Fibroblast of lung (primary cell): ENCODE measurements at regions not wholly inside any gene's neighbourhood (a gene's known extent, or its start where the extent isn't known, plus 50 kb on each side); places are given as distances from the start of the nearest gene placed in this dataset.
"Not testable (repeated sequence)": the region's sequence is repeated elsewhere in the genome, so short reads cannot be mapped to it uniquely, and the experiment has no call there.

Source experiments
- DNase-seq, 2 donors: peaks; one replicate each; pipeline versions ENCODE4 v3.0.0 to v3.0.0-alpha.2; 2010; ENCODE audit warnings: low read depth in 2 of 2
- H2AFZ ChIP-seq: 2 replicates; pipeline ENCODE4 v1.5.1; 2012; ENCODE audit warnings: low read length, control low read depth, inconsistent platforms
- H3K27ac ChIP-seq: 2 replicates; pipeline ENCODE4 v1.5.1; 2011; ENCODE audit warnings: low read length, control low read depth; ENCODE audit not compliant: insufficient read depth
- H3K27me3 ChIP-seq: 2 replicates; pipeline ENCODE4 v1.5.1; 2011; ENCODE audit warnings: mild to moderate bottlenecking, low read length; ENCODE audit not compliant: control insufficient read depth, insufficient read depth
- H3K36me3 ChIP-seq: 2 replicates; pipeline ENCODE4 v1.5.1; 2011; ENCODE audit warnings: low read length; ENCODE audit not compliant: control insufficient read depth, insufficient read depth
- H3K4me1 ChIP-seq: 2 replicates; pipeline ENCODE4 v1.5.1; 2011; ENCODE audit warnings: low read length; ENCODE audit not compliant: control insufficient read depth, insufficient read depth; ENCODE audit errors: extremely low read depth
- H3K4me2 ChIP-seq: 2 replicates; pipeline ENCODE4 v1.5.1; 2011; ENCODE audit warnings: low read length, control low read depth; ENCODE audit not compliant: insufficient read depth; ENCODE audit errors: extremely low read depth
- H3K4me3 ChIP-seq, 4 experiments: fragments of 200-600 bp in 1 of 4; sonication (generic) in 1 of 4; replicated peaks in 1 of 4; 2 replicates each; pipeline ENCODE4 v1.5.1; 2011 to 2016; ENCODE audit warnings: low read length in 4 of 4, low read depth in 3 of 4, mild to moderate bottlenecking in 3 of 4, control low read depth in 2 of 4, inconsistent platforms in 1 of 4, mixed read lengths in 1 of 4; ENCODE audit not compliant: insufficient read depth in 1 of 4; ENCODE audit errors: control extremely low read depth in 1 of 4
- H3K79me2 ChIP-seq: 2 replicates; pipeline ENCODE4 v1.5.1; 2012; ENCODE audit warnings: mild to moderate bottlenecking, low read length, inconsistent platforms; ENCODE audit not compliant: control insufficient read depth, insufficient read depth
- H3K9ac ChIP-seq: 2 replicates; pipeline ENCODE4 v1.5.1; 2011; ENCODE audit warnings: mild to moderate bottlenecking, low read length, control low read depth; ENCODE audit not compliant: insufficient read depth
- H3K9me3 ChIP-seq: 2 replicates; pipeline ENCODE4 v1.5.1; 2012; ENCODE audit warnings: low read depth, low read length; ENCODE audit not compliant: control insufficient read depth, insufficient read depth
- H4K20me1 ChIP-seq: 2 replicates; pipeline ENCODE4 v1.5.1; 2011; ENCODE audit warnings: low read length; ENCODE audit not compliant: control insufficient read depth, insufficient read depth; ENCODE audit errors: extremely low read depth
- CTCF ChIP-seq, 2 donors: IDR thresholded peaks in 1 of 2; conservative IDR thresholded peaks in 1 of 2; 1 replicate in 1 of 2; 2 replicates in 1 of 2; pipeline ENCODE4 v1.5.1; 2011 to 2012; ENCODE audit warnings: low read length in 2 of 2, control low read depth in 1 of 2, inconsistent platforms in 1 of 2, low read depth in 1 of 2, mild to moderate bottlenecking in 1 of 2
- EZH2 ChIP-seq: IDR thresholded peaks from 2 replicates; pipeline ENCODE4 v1.5.1; 2012; ENCODE audit warnings: low read length, control low read depth, mild to moderate bottlenecking; ENCODE audit errors: missing control alignments

GRCh38 chr20:23294166-23294565 is 56.4 kb upstream of the NXT1 start:
- Histone ChIP-seq H3K4me1 (no peaks in the 10 kb centered on the region), H3K4me3 (no peak overlapping the region), H4K20me1 (no peaks in the 10 kb centered on the region), H3K9me3 (no peaks in the 10 kb centered on the region), H3K27ac (no peak overlapping the region), H2AFZ (no peak overlapping the region), H3K36me3 (no peaks in the 10 kb centered on the region), H3K27me3 (no peaks in the 10 kb centered on the region), H3K79me2 (no peaks in the 10 kb centered on the region), H3K4me2 (no peak overlapping the region), H3K9ac (no peak overlapping the region)
- no peak for TF ChIP-seq EZH2
- no peak for TF ChIP-seq CTCF (conservative IDR thresholded peaks at IDR 0.05 in 1 of 2, IDR thresholded peaks at IDR 0.05 in 1 of 2; ENCODE audit: low read depth in 1 of 2, low read length in 2 of 2)
- no peak for DNase-seq

GRCh38 chr20:23293689-23294088 is 56.9 kb upstream of the NXT1 start:
- H3K79me2 ChIP-seq, result no peaks in the 10 kb centered on the region
- no peak overlapping the region for H3K4me2 ChIP-seq
- TF ChIP-seq EZH2 (no peak), CTCF (conservative IDR thresholded peaks at IDR 0.05 in 1 of 2, IDR thresholded peaks at IDR 0.05 in 1 of 2; ENCODE audit: low read depth in 1 of 2, low read length in 2 of 2) (no peak)
- H3K36me3 ChIP-seq, result no peaks in the 10 kb centered on the region
- H3K4me1 ChIP-seq, result no peaks in the 10 kb centered on the region
- DNase-seq, result no peak
- no peak overlapping the region for H2AFZ ChIP-seq
- no peaks in the 10 kb centered on the region for H4K20me1 ChIP-seq
- H3K4me3 ChIP-seq, result no peak overlapping the region
- no peak overlapping the region for H3K27ac ChIP-seq
- H3K9ac ChIP-seq, result no peak overlapping the region
- no peaks in the 10 kb centered on the region for H3K27me3 ChIP-seq
- H3K9me3 ChIP-seq, result no peaks in the 10 kb centered on the region

GRCh38 chr20:23292311-23292710 is 58.3 kb upstream of the NXT1 start:
- H3K4me1 ChIP-seq, H3K27ac ChIP-seq, H2AFZ ChIP-seq, H3K9me3 ChIP-seq, H3K9ac ChIP-seq, H3K27me3 ChIP-seq, H3K36me3 ChIP-seq, H3K4me2 ChIP-seq, H3K4me3 ChIP-seq, H3K79me2 ChIP-seq, DNase-seq, H4K20me1 ChIP-seq: not testable (repeated sequence)
